HG03159 (cell line): ENCODE measurements at regions not wholly inside any gene's neighbourhood (a gene's known extent, or its start where the extent isn't known, plus 50 kb on each side); places are given as distances from the start of the nearest gene placed in this dataset.
"Not testable (repeated sequence)": the region's sequence is repeated elsewhere in the genome, so short reads cannot be mapped to it uniquely, and the experiment has no call there.

Experiments
- ATAC-seq: cut with Tn5 transposase; IDR thresholded peaks from one replicate; pipeline ENCODE4 v1.9.1; 2021; ENCODE audit warnings: mild to moderate bottlenecking, moderate library complexity; ENCODE audit not compliant: unreplicated experiment

- no peak for ATAC-seq
Measured at GRCh38 chr3:187544326-187544725, 125.9 kb downstream of the SST start.

GRCh38 chr3:187540847-187541246 lies 129.3 kb downstream of the SST start:
- no peak for ATAC-seq

- ATAC-seq: no peak
Measured at GRCh38 chr3:187536185-187536584, 134.0 kb downstream of the SST start.

GRCh38 chr3:187533797-187534196 lies 136.4 kb downstream of the SST start:
- no peak for ATAC-seq

GRCh38 chr3:187531831-187532230 lies 138.4 kb downstream of the SST start:
- no peak for ATAC-seq

- ATAC-seq: no peak
Measured at GRCh38 chr3:187522890-187523289, 147.3 kb downstream of the SST start.

GRCh38 chr3:187522293-187522692 lies 147.9 kb downstream of the SST start:
- no peak for ATAC-seq

GRCh38 chr3:187521546-187521945 lies 148.6 kb downstream of the SST start:
- ATAC-seq: no peak

GRCh38 chr3:187520027-187520945 lies 149.9 kb downstream of the SST start:
- no peak for ATAC-seq

GRCh38 chr3:187519428-187519890 lies 150.7 kb downstream of the SST start:
- no peak for ATAC-seq

- ATAC-seq: no peak
Measured at GRCh38 chr3:187518616-187519015, 150.4 kb downstream of the RTP4 start.

GRCh38 chr3:187518207-187518606 lies 150.0 kb downstream of the RTP4 start:
- ATAC-seq: no peak

GRCh38 chr3:187516446-187517185 lies 148.4 kb downstream of the RTP4 start:
- ATAC-seq: no peak

- no peak for ATAC-seq
Measured at GRCh38 chr3:187507905-187508304, 139.7 kb downstream of the RTP4 start.

GRCh38 chr3:187507266-187507665 lies 139.1 kb downstream of the RTP4 start:
- no peak for ATAC-seq

GRCh38 chr3:187504435-187504834 lies 136.2 kb downstream of the RTP4 start:
- no peak for ATAC-seq

- ATAC-seq: no peak
Measured at GRCh38 chr3:187498211-187498724, 130.1 kb downstream of the RTP4 start.

- ATAC-seq: no peak
Measured at GRCh38 chr3:187497052-187497451, 128.9 kb downstream of the RTP4 start.

- not testable (repeated sequence) for ATAC-seq
Measured at GRCh38 chr3:187494056-187494455, 125.9 kb downstream of the RTP4 start.

GRCh38 chr3:187491371-187491770 lies 123.2 kb downstream of the RTP4 start:
- no peak for ATAC-seq

GRCh38 chr3:187490366-187490765 lies 122.2 kb downstream of the RTP4 start:
- ATAC-seq: no peak
